ENCODE measurements at regions not wholly inside any gene's neighbourhood (a gene's known extent, or its start where the extent isn't known, plus 50 kb on each side); places are given as distances from the start of the nearest gene placed in this dataset.
"Not testable (repeated sequence)": the region's sequence is repeated elsewhere in the genome, so short reads cannot be mapped to it uniquely, and the experiment has no call there.

GRCh38 chr7:81286754-81287153 is 367.9 kb upstream of the SEMA3C start:
- H3K9me3 Mint-ChIP-seq, H3K4me3 Mint-ChIP-seq, DNase-seq, H3K27me3 Mint-ChIP-seq, CTCF ChIA-PET, H3K4me1 Mint-ChIP-seq, H3K36me3 Mint-ChIP-seq, H3K27ac Mint-ChIP-seq: not testable (repeated sequence)

DNA sequence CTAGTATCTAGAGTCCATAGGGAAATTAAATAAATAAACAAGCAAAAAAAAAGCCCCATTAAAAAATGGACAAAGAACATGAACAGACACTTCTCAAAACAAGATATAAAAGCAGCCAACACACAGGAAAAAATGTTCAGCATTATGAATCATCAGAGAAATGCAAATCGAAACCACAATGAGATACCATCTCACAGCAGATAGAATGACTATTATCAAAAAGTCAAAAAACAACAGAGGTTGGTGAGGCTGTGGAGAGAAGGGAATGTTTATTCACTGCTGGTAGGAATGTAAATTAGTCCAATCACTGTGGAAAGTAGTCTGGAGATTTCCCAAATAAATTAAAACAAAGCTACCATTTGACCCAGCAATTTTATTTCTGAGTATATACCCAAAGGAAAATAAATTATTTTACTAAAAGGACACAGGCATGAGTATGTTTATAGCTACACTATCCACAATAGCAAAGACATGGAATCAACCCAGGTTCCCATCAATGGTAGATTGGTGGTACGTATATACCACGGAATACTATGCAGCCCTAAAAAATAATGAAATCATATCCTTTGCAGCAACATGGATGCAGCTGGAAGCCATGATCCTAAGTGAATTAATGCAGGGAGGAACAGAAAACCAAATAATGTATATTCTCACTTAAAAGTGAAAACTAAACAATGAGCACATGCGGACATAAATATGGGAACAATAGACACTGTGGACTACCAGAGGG is 366.5 kb upstream of the SEMA3C start:
- DNase-seq = no peak
- H3K4me3 Mint-ChIP-seq = no peak overlapping the region
- no peaks in the 10 kb centered on the region for H3K4me1 Mint-ChIP-seq
- no peaks in the 10 kb centered on the region for H3K27me3 Mint-ChIP-seq
- CTCF ChIA-PET = no interaction called here
- no peak overlapping the region for H3K27ac Mint-ChIP-seq
- peaks cover 5% of the 10 kb centered on the region for H3K9me3 Mint-ChIP-seq
- no peaks in the 10 kb centered on the region for H3K36me3 Mint-ChIP-seq

- no peaks in the 10 kb centered on the region for H3K4me1 Mint-ChIP-seq
- no peak overlapping the region for H3K4me3 Mint-ChIP-seq
- CTCF ChIA-PET = no interaction called here
- no peaks in the 10 kb centered on the region for H3K27me3 Mint-ChIP-seq
- peaks cover 5% of the 10 kb centered on the region for H3K9me3 Mint-ChIP-seq
- no peak overlapping the region for H3K27ac Mint-ChIP-seq
- H3K36me3 Mint-ChIP-seq = no peaks in the 10 kb centered on the region
- DNase-seq = no peak
Observed at GRCh38 chr7:81284576-81284975, 365.7 kb upstream of the SEMA3C start.

DNA sequence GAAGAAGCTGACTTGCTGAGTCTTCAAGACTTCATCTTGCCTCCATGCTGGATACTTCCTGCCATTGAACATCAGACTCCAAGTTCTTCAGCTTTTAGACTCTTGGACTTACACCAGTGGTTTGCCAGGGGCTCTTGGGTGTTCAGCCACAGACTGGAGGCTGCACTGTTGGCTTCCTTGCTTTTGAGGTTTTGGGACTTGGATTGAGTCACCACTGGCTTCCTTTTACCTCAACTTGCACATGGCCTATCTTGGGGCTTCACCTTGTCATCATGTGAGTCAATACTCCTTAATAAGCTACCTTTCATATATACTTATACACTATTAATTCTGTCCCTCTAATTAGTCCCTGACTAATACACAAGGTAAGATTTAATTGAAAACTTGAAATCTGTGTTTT is 361.7 kb upstream of the SEMA3C start:
- Mint-ChIP-seq H3K4me3 (no peak overlapping the region), H3K27ac (no peak overlapping the region), H3K27me3 (no peaks in the 10 kb centered on the region), H3K36me3 (no peaks in the 10 kb centered on the region), H3K4me1 (no peaks in the 10 kb centered on the region), H3K9me3 (peaks cover 7% of the 10 kb centered on the region)
- CTCF ChIA-PET = no interaction called here
- no peak for DNase-seq

DNA sequence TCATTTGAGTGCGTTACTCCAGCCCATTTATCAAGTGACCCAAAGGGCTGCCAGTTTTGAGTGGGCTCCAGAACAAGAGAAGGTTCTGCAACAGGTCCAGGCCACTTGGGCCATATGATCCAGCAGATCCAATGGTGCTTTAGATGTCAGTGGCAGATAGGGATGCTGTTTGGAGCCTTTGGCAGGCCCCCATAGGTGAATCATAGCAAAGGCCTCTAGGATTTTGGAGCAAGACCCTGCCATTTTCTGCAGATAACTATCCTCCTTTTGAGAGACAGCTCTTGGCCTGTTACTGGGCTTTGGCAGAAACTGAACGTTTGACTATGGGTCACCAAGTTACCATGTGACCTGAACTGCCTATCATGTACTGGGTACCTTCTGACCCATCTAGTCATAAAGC is 358.8 kb upstream of the SEMA3C start:
- no peak overlapping the region for H3K27ac Mint-ChIP-seq
- peaks cover 9% of the 10 kb centered on the region for H3K9me3 Mint-ChIP-seq
- DNase-seq = no peak
- no peaks in the 10 kb centered on the region for H3K27me3 Mint-ChIP-seq
- H3K4me1 Mint-ChIP-seq = no peaks in the 10 kb centered on the region
- no peak overlapping the region for H3K4me3 Mint-ChIP-seq
- CTCF ChIA-PET = no interaction called here
- H3K36me3 Mint-ChIP-seq = no peaks in the 10 kb centered on the region

DNA sequence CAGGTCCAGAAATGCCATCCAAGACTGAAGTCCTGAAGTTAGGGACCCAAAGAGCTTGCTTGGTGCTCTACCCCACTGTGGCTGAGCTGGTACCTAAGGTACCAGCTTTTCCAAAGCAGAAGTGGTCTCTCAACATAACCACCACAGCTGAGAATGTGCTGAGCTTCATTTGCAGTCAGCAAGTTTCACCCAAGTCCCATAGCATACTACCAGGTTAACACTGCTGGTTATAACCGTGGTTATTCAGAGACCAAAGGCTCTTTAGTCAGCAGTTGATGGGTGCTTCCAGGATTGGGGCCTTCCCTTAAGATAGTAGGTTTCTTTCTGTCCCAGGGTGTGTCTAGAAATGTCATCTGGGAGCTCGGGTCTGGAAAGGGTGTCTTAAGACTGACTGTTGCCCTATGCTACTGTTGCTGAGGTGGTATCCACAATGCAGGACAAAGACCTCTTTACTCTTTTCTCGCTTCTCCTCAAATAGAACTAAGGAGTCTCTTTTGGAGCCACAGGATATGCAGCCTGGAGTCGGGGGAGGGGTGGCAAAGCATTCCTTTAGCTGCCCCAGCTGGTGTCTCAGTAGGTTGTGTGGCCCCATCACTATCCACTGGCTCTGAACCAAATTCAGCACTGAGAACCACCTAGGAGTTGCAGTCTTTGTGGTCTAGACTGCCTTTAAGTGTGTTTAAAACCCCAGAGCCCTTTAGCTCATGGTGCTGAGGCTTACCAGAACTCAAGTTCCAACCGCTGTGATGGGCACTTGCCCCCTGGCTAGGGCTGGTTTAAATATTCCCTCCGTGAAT is 354.9 kb upstream of the SEMA3C start:
- no peak for DNase-seq
- H3K4me1 Mint-ChIP-seq = no peaks in the 10 kb centered on the region
- H3K27me3 Mint-ChIP-seq = no peaks in the 10 kb centered on the region
- CTCF ChIA-PET = no interaction called here
- no peak overlapping the region for H3K4me3 Mint-ChIP-seq
- peaks cover 9% of the 10 kb centered on the region for H3K9me3 Mint-ChIP-seq
- no peaks in the 10 kb centered on the region for H3K36me3 Mint-ChIP-seq
- no peak overlapping the region for H3K27ac Mint-ChIP-seq

GRCh38 chr7:81272176-81272575 is 353.3 kb upstream of the SEMA3C start:
- no peaks in the 10 kb centered on the region for H3K27me3 Mint-ChIP-seq
- no peak for DNase-seq
- H3K9me3 Mint-ChIP-seq = peaks cover 12% of the 10 kb centered on the region
- no peak overlapping the region for H3K4me3 Mint-ChIP-seq
- CTCF ChIA-PET = no interaction called here
- H3K36me3 Mint-ChIP-seq = no peaks in the 10 kb centered on the region
- H3K4me1 Mint-ChIP-seq = no peaks in the 10 kb centered on the region
- H3K27ac Mint-ChIP-seq = no peak overlapping the region

- peaks cover 10% of the 10 kb centered on the region for H3K9me3 Mint-ChIP-seq
- H3K27ac Mint-ChIP-seq = no peak overlapping the region
- no peak overlapping the region for H3K4me3 Mint-ChIP-seq
- no peaks in the 10 kb centered on the region for H3K4me1 Mint-ChIP-seq
- no peaks in the 10 kb centered on the region for H3K27me3 Mint-ChIP-seq
- no peaks in the 10 kb centered on the region for H3K36me3 Mint-ChIP-seq
- DNase-seq = no peak
- CTCF ChIA-PET = interaction anchor here (0.8 kb wide), 1 partner anchor 11 kb away, joined by 3 read pairs; no protein-coding TSS in a partner anchor
Observed at GRCh38 chr7:81268551-81268950, 349.7 kb upstream of the SEMA3C start.

- H3K27me3 Mint-ChIP-seq = no peaks in the 10 kb centered on the region
- CTCF ChIA-PET = no interaction called here
- H3K9me3 Mint-ChIP-seq = peaks cover 10% of the 10 kb centered on the region
- no peak overlapping the region for H3K4me3 Mint-ChIP-seq
- H3K4me1 Mint-ChIP-seq = no peaks in the 10 kb centered on the region
- no peak overlapping the region for H3K27ac Mint-ChIP-seq
- DNase-seq = no peak
- H3K36me3 Mint-ChIP-seq = no peaks in the 10 kb centered on the region
Observed at GRCh38 chr7:81267508-81267907, 348.7 kb upstream of the SEMA3C start.

DNA sequence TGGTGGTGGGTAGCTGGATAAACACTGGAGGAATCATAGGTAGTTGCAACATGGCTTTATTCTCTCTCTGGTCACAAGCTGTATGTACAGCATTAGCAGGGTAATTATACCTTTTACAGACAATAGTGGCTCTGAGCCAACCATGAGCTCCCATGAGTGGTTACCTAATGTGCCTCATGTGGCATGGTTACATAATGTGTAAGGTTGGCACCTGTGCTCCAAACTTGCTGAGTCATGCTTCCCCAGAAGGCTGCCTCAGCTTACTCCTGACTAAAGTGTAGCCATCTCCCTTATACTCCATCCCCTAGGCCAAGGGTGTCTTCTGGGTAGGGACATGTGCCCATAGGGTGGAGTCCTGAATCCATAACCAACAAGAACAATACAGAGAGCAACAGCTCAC is 345.3 kb upstream of the SEMA3C start:
- CTCF ChIA-PET = no interaction called here
- peaks cover 13% of the 10 kb centered on the region for H3K9me3 Mint-ChIP-seq

GRCh38 chr7:81260152-81260551 is 341.3 kb upstream of the SEMA3C start:
- Mint-ChIP-seq H3K9me3 (peaks cover 3% of the 10 kb centered on the region), H3K36me3 (no peaks in the 10 kb centered on the region), H3K4me1 (no peaks in the 10 kb centered on the region), H3K27ac (no peak overlapping the region), H3K4me3 (no peak overlapping the region), H3K27me3 (no peaks in the 10 kb centered on the region)
- no peak for DNase-seq
- CTCF ChIA-PET = no interaction called here

More for the DNA sequence above, 345.3 kb upstream of the SEMA3C start:
- H3K36me3 Mint-ChIP-seq = no peaks in the 10 kb centered on the region
- H3K27me3 Mint-ChIP-seq = no peaks in the 10 kb centered on the region
- no peak for DNase-seq
- H3K27ac Mint-ChIP-seq = no peak overlapping the region
- no peak overlapping the region for H3K4me3 Mint-ChIP-seq
- no peaks in the 10 kb centered on the region for H3K4me1 Mint-ChIP-seq

DNA sequence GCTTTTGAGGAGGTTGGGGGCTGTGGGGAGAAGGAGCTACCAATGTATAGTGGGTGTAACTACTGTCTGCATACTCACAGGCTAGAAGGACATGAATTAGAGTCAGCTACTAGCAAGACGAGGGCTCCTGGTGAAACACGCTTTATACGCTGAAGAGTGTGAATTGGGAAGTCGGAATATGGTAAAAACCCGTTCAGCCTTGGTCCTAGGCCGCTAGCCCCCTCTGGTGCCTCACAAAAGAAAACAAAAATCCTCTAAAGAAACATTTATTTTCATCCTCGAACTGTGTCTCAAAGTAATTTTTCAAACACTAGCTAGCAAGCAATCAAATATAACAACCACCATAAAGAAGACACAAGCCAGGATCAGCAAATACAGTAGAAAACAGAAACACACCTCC is 338.1 kb upstream of the SEMA3C start:
- no peak overlapping the region for H3K27ac Mint-ChIP-seq
- H3K9me3 Mint-ChIP-seq = peaks cover 3% of the 10 kb centered on the region
- H3K4me3 Mint-ChIP-seq = no peak overlapping the region
- no peaks in the 10 kb centered on the region for H3K36me3 Mint-ChIP-seq
- H3K4me1 Mint-ChIP-seq = no peaks in the 10 kb centered on the region
- CTCF ChIA-PET = no interaction called here
- no peaks in the 10 kb centered on the region for H3K27me3 Mint-ChIP-seq
- no peak for DNase-seq

DNA sequence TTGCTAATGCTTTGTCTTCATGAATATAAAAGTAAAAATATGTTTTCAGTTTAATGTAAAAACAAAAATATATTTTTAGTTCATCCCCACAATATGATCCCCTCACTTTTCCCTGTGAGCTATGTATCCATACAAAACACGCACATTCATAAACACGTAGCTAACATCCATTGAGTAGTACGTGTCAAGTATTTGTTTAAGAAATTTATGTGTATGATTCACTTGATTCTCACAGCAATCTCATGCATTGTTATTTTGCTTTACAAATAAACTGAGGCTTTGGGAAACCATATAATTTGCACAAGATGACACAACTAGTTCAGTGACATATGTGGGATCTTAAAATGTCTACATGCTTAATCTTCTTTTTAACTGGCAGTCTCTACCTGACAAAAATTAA is 329.6 kb upstream of the SEMA3C start:
- no peak overlapping the region for H3K27ac Mint-ChIP-seq
- H3K4me1 Mint-ChIP-seq = no peaks in the 10 kb centered on the region
- no peak for DNase-seq
- no peaks in the 10 kb centered on the region for H3K27me3 Mint-ChIP-seq
- no peak overlapping the region for H3K4me3 Mint-ChIP-seq
- no peaks in the 10 kb centered on the region for H3K36me3 Mint-ChIP-seq
- CTCF ChIA-PET = no interaction called here
- H3K9me3 Mint-ChIP-seq = peaks cover 10% of the 10 kb centered on the region

GRCh38 chr7:81247364-81247763 is 328.5 kb upstream of the SEMA3C start:
- not testable (repeated sequence) for H3K36me3 Mint-ChIP-seq

DNA sequence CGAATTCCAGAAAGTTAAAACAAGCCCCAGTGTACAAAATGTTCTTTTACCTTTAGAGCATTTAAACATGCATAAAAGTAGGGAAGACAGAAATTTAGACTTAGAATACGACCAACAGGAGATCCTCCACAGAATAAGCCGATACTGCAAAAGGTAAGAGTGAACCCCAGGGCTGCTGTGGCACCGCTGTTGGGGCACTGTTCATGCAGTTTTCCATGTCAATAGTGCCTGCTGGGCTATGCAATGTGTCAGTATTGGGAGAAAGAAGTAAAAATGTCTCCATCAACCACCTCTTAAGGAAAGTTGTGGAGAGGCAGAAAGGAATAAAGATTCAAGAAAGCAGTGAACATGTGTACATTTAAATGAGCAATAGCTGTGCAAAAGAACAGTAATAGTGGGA is 326.5 kb upstream of the SEMA3C start:
- H3K9me3 Mint-ChIP-seq = peaks cover 10% of the 10 kb centered on the region
- no peak overlapping the region for H3K4me3 Mint-ChIP-seq
- no peak for DNase-seq
- H3K27me3 Mint-ChIP-seq = no peaks in the 10 kb centered on the region
- no peaks in the 10 kb centered on the region for H3K4me1 Mint-ChIP-seq
- H3K36me3 Mint-ChIP-seq = no peaks in the 10 kb centered on the region
- CTCF ChIA-PET = no interaction called here
- H3K27ac Mint-ChIP-seq = no peak overlapping the region

More at GRCh38 chr7:81247364-81247763, 328.5 kb upstream of the SEMA3C start:
- H3K27me3 Mint-ChIP-seq, H3K4me1 Mint-ChIP-seq, CTCF ChIA-PET, DNase-seq, H3K4me3 Mint-ChIP-seq, H3K27ac Mint-ChIP-seq: not testable (repeated sequence)
- H3K9me3 Mint-ChIP-seq = peaks cover 10% of the 10 kb centered on the region
